Glutamatergic neuron (in vitro differentiated cells): ENCODE measurements at regions not wholly inside any gene's neighbourhood (a gene's known extent, or its start where the extent isn't known, plus 50 kb on each side); places are given as distances from the start of the nearest gene placed in this dataset.

Source experiments
- DNase-seq: peaks from one replicate; pipeline ENCODE4 v3.0.0; 2022
- H3K27ac Mint-ChIP-seq: one replicate; pipeline ENCODE4 v1.8.0; 2020; ENCODE audit warnings: mild to moderate bottlenecking, mixed read lengths, inconsistent platforms; ENCODE audit not compliant: unreplicated experiment
- H3K27me3 Mint-ChIP-seq: one replicate; pipeline ENCODE4 v1.8.0; 2020; ENCODE audit warnings: mild to moderate bottlenecking, moderate library complexity, mixed read lengths, inconsistent platforms; ENCODE audit not compliant: unreplicated experiment
- H3K36me3 Mint-ChIP-seq: one replicate; pipeline ENCODE4 v1.8.0; 2020; ENCODE audit warnings: mild to moderate bottlenecking, mixed read lengths, inconsistent platforms; ENCODE audit not compliant: unreplicated experiment
- H3K4me1 Mint-ChIP-seq: one replicate; pipeline ENCODE4 v1.8.0; 2020; ENCODE audit warnings: mild to moderate bottlenecking, low read depth, mixed read lengths, inconsistent platforms; ENCODE audit not compliant: unreplicated experiment
- H3K4me3 Mint-ChIP-seq: one replicate; pipeline ENCODE4 v1.8.0; 2020; ENCODE audit warnings: mild to moderate bottlenecking, mixed read lengths, inconsistent platforms; ENCODE audit not compliant: unreplicated experiment
- H3K9me3 Mint-ChIP-seq: one replicate; pipeline ENCODE4 v1.8.0; 2020; ENCODE audit warnings: mild to moderate bottlenecking, moderate library complexity, mixed read lengths, inconsistent platforms; ENCODE audit not compliant: unreplicated experiment
- TF ChIP-seq, protein P1 (sequence below): fragments of 200-600 bp; sonication (generic); IDR thresholded peaks from one replicate; pipeline ENCODE4 v1.5.0; 2021; ENCODE audit not compliant: partially characterized antibody, unreplicated experiment

DNA sequence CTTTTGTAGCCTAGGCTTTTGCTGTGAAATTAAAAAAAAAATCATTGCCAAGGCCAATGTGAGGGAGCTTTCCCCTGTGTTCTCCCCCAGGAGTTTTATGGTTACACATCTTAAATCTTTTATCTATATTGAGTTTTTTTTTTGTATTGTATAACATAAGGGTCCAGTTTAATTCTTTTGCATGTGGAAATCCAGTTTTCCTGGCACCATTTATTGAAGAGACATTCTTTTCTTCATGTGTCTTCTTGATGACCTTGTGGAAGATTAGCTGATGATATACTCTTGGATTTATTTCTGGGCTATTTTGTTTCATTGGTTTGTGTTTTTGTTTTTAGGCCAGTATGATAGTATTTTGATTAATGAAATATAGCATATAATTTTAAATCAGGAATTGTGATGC is 225.0 kb downstream of the ADAM29 start:
- no peaks in the 10 kb centered on the region for H3K9me3 Mint-ChIP-seq
- TF ChIP-seq, protein P1, sequence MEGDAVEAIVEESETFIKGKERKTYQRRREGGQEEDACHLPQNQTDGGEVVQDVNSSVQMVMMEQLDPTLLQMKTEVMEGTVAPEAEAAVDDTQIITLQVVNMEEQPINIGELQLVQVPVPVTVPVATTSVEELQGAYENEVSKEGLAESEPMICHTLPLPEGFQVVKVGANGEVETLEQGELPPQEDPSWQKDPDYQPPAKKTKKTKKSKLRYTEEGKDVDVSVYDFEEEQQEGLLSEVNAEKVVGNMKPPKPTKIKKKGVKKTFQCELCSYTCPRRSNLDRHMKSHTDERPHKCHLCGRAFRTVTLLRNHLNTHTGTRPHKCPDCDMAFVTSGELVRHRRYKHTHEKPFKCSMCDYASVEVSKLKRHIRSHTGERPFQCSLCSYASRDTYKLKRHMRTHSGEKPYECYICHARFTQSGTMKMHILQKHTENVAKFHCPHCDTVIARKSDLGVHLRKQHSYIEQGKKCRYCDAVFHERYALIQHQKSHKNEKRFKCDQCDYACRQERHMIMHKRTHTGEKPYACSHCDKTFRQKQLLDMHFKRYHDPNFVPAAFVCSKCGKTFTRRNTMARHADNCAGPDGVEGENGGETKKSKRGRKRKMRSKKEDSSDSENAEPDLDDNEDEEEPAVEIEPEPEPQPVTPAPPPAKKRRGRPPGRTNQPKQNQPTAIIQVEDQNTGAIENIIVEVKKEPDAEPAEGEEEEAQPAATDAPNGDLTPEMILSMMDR: no peak
- DNase-seq: no peak

DNA sequence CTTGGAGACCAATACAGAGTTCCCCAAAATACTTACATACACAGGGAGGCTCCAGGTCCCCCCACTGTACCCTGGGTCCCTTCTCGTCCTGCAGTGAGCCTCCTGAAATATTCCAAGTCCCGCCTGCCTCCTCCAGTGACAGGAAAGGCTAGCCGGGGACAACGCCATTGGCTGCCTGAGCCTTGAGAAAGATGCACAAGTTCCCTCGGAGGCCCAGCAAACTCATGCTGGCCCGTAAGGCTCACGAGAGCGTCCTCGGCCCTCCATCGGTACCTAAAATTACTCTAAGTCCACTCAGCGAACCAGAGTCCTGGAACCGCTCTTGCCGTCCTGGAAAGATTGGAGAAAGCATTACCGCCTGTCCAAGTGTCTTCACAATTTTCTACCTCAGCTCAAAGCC is 228.6 kb downstream of the ADAM29 start:
- Mint-ChIP-seq H3K4me3 (no peak overlapping the region), H3K27ac (no peak overlapping the region), H3K4me1 (no peaks in the 10 kb centered on the region), H3K36me3 (peaks cover 6% of the 10 kb centered on the region), H3K9me3 (no peaks in the 10 kb centered on the region), H3K27me3 (peaks cover 2% of the 10 kb centered on the region)
- TF ChIP-seq, protein P1: no peak
- DNase-seq: no peak

More for the DNA sequence above, 225.0 kb downstream of the ADAM29 start:
- peaks cover 2% of the 10 kb centered on the region for H3K27me3 Mint-ChIP-seq
- H3K4me3 Mint-ChIP-seq: no peak overlapping the region
- no peak overlapping the region for H3K27ac Mint-ChIP-seq
- H3K4me1 Mint-ChIP-seq: no peaks in the 10 kb centered on the region
- no peaks in the 10 kb centered on the region for H3K36me3 Mint-ChIP-seq

DNA sequence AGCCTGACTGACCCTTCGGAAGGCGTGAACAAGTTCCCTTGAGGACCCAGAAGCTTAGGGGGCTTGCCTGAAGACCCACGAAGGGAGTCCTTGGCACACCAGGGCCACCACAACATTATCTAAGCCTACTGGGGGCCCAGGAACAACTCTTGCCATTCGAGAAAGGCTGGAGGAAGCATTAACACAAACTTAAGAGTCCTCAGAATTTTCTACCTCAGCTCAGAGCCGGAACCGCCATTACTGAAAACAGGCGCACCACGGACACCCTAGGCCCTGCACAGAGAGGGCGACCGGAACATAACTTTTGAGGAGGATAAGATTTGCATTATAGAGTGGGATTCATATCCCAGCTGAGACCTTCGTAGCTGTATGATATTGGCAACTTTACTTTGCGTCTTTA is 229.1 kb downstream of the ADAM29 start:
- Mint-ChIP-seq H3K4me3 (no peak overlapping the region), H3K36me3 (peaks cover 6% of the 10 kb centered on the region), H3K9me3 (no peaks in the 10 kb centered on the region), H3K27ac (no peak overlapping the region), H3K4me1 (no peaks in the 10 kb centered on the region), H3K27me3 (peaks cover 2% of the 10 kb centered on the region)
- TF ChIP-seq, protein P1: no peak
- DNase-seq: no peak

- H3K9me3 Mint-ChIP-seq: no peaks in the 10 kb centered on the region
- no peaks in the 10 kb centered on the region for H3K4me1 Mint-ChIP-seq
- no peaks in the 10 kb centered on the region for H3K36me3 Mint-ChIP-seq
- DNase-seq: no peak
- H3K4me3 Mint-ChIP-seq: no peak overlapping the region
- TF ChIP-seq, protein P1: no peak
- no peaks in the 10 kb centered on the region for H3K27me3 Mint-ChIP-seq
- H3K27ac Mint-ChIP-seq: no peak overlapping the region
Measured at GRCh38 chr4:175166020-175166419, 247.9 kb downstream of the ADAM29 start.

- Mint-ChIP-seq H3K36me3 (no peaks in the 10 kb centered on the region), H3K9me3 (no peaks in the 10 kb centered on the region), H3K4me3 (no peak overlapping the region), H3K27ac (no peak overlapping the region), H3K4me1 (no peaks in the 10 kb centered on the region), H3K27me3 (no peaks in the 10 kb centered on the region)
- TF ChIP-seq, protein P1: no peak
- no peak for DNase-seq
Measured at GRCh38 chr4:175176710-175177109, 258.6 kb downstream of the ADAM29 start.
